K562 (cell line): ENCODE measurements at regions not wholly inside any gene's neighbourhood (a gene's known extent, or its start where the extent isn't known, plus 50 kb on each side); places are given as distances from the start of the nearest gene placed in this dataset.

ENCODE experiments used
- AFF4 ChIP-seq: sonication (generic); formaldehyde crosslinking; IDR thresholded peaks from 2 replicates; pipeline ENCODE4 v1.8.0; 2023; ENCODE audit warnings: mild to moderate bottlenecking, missing genetic modification reagents
- ATF3 ChIP-seq, 2 experiments: fragments of 450-650 bp in 1 of 2; sonication (generic) in 1 of 2; formaldehyde crosslinking in 1 of 2; IDR thresholded peaks in 1 of 2; conservative IDR thresholded peaks in 1 of 2; 2 replicates each; pipeline versions ENCODE4 v1.6.1 to v1.8.1; 2016 to 2023; ENCODE audit warnings: mild to moderate bottlenecking in 2 of 2, moderate library complexity in 2 of 2, inconsistent platforms in 1 of 2, missing genetic modification reagents in 1 of 2
- DNMT1 ChIP-seq: fragments of 450-650 bp; IDR thresholded peaks from 2 replicates; pipeline ENCODE4 v1.6.1; 2016; ENCODE audit warnings: antibody characterized with exemption, mild to moderate bottlenecking
- EZH2 ChIP-seq: IDR thresholded peaks from 2 replicates; pipeline ENCODE4 v1.6.1; 2012; ENCODE audit warnings: low read depth, mild to moderate bottlenecking, inconsistent platforms, low read length, borderline replicate concordance
- HDAC1 ChIP-seq, 2 experiments: fragments of 450-650 bp; IDR thresholded peaks; 2 replicates each; pipeline ENCODE4 v1.6.1; 2016 to 2017; ENCODE audit warnings: inconsistent platforms in 1 of 2, mild to moderate bottlenecking in 1 of 2, moderate library complexity in 1 of 2
- MEIS2 ChIP-seq: fragments of 450-650 bp; IDR thresholded peaks from 2 replicates; pipeline ENCODE4 v1.6.1; 2014; ENCODE audit warnings: mild to moderate bottlenecking; ENCODE audit not compliant: partially characterized antibody
- PHF20 ChIP-seq: fragments of 450-650 bp; IDR thresholded peaks from 2 replicates; pipeline ENCODE4 v1.6.1; 2018; ENCODE audit not compliant: partially characterized antibody
- PPARD ChIP-seq: fragments of 250-450 bp; sonication (Bioruptor Pico); IDR thresholded peaks from 2 replicates; pipeline ENCODE4 v1.8.0; 2022; ENCODE audit warnings: inconsistent platforms, mild to moderate bottlenecking, moderate library complexity
- RHOXF2B ChIP-seq: fragments of 250-450 bp; sonication (Bioruptor Pico); conservative IDR thresholded peaks from 2 replicates; pipeline ENCODE4 v1.5.1; 2021
- SIX5 ChIP-seq, 2 experiments: IDR thresholded peaks; 2 replicates each; pipeline ENCODE4 v1.6.1; 2011; ENCODE audit warnings: low read length in 2 of 2, borderline replicate concordance in 1 of 2, low read depth in 1 of 2, mild to moderate bottlenecking in 1 of 2, moderate library complexity in 1 of 2; ENCODE audit not compliant: insufficient read depth in 1 of 2
- SPI1 ChIP-seq: IDR thresholded peaks from 2 replicates; pipeline ENCODE4 v1.6.1; 2011; ENCODE audit warnings: low read depth, low read length, control low read depth, borderline replicate concordance
- ZNF184 ChIP-seq: sonication (generic); formaldehyde crosslinking; IDR thresholded peaks from 2 replicates; pipeline ENCODE4 v1.5.0; 2020; ENCODE audit warnings: missing genetic modification reagents
- ZNF507 ChIP-seq: conservative IDR thresholded peaks from 2 replicates; pipeline ENCODE4 v1.6.1; 2017; ENCODE audit warnings: missing genetic modification characterization, missing compliant biosample characterization
- ZNF696 ChIP-seq: fragments of 250-450 bp; sonication (Bioruptor Pico); conservative IDR thresholded peaks from 2 replicates; pipeline ENCODE4 v1.4.0; 2020; ENCODE audit warnings: mild to moderate bottlenecking, moderate library complexity
- ZNF764 ChIP-seq: fragments of 250-450 bp; sonication (Bioruptor Pico); IDR thresholded peaks from 2 replicates; pipeline ENCODE4 v1.4.0; 2020; ENCODE audit warnings: low read depth, mild to moderate bottlenecking, moderate library complexity
- TF ChIP-seq, protein P1 (sequence below): fragments of 250-450 bp; sonication (Bioruptor Pico); IDR thresholded peaks from 2 replicates; pipeline ENCODE4 v1.5.0; 2021
- TF ChIP-seq, protein P2 (sequence below): fragments of 450-650 bp; IDR thresholded peaks from 2 replicates; pipeline ENCODE4 v1.6.1; 2018; ENCODE audit warnings: mild to moderate bottlenecking, low read depth; ENCODE audit not compliant: partially characterized antibody
- TF ChIP-seq, protein P3 (sequence below), 2 experiments: IDR thresholded peaks in 1 of 2; conservative IDR thresholded peaks in 1 of 2; 2 replicates each; pipeline ENCODE4 v1.6.1; 2016; ENCODE audit warnings: low read depth in 2 of 2, mild to moderate bottlenecking in 1 of 2, missing compliant biosample characterization in 1 of 2, missing genetic modification characterization in 1 of 2, moderate library complexity in 1 of 2

DNA sequence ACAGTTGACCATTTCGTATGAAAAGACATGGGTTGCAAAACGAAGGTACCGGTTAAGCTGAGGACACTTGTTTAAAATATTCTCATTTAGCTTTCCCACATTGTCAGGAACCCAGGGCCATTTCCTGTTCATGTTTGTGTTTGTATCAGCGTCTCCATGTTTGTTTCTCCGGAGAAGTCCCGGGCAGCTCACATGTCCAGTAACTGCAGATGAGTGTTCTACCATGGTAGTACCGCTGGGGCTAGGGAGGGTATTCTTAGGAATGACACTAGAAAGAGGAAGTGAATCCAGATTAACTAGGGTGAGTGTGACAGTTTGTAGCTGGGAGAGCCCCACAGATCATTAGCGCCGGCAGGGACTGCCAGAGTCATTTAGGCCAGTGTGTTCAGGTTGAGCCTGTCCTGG lies 50.0 kb upstream of the EVL start (continued):
- TF ChIP-seq DNMT1, result no peak
- no peak for TF ChIP-seq AFF4 (CRISPR knock-in tag)
- TF ChIP-seq ZNF507 (tag), result no peak
- TF ChIP-seq ZNF696 (CRISPR knock-in tag), result no peak
- TF ChIP-seq, protein P1, sequence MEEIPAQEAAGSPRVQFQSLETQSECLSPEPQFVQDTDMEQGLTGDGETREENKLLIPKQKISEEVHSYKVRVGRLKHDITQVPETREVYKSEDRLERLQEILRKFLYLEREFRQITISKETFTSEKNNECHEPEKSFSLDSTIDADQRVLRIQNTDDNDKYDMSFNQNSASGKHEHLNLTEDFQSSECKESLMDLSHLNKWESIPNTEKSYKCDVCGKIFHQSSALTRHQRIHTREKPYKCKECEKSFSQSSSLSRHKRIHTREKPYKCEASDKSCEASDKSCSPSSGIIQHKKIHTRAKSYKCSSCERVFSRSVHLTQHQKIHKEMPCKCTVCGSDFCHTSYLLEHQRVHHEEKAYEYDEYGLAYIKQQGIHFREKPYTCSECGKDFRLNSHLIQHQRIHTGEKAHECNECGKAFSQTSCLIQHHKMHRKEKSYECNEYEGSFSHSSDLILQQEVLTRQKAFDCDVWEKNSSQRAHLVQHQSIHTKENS (CRISPR knock-in tag), result no peak
- TF ChIP-seq ATF3 (IDR thresholded peaks at IDR 0.05), result no peak
- no peak for TF ChIP-seq ATF3 (CRISPR knock-in tag; conservative IDR thresholded peaks at IDR 0.05)
- TF ChIP-seq ZNF764 (CRISPR knock-in tag), result no peak
- peak in 1 of 2 experiments; percentile 42; a peak in 1 of 4 replicates for TF ChIP-seq HDAC1 (IDR thresholded peaks at IDR 0.05)
- peak; percentile 35 for TF ChIP-seq MEIS2
- no peak for TF ChIP-seq SIX5 (IDR thresholded peaks at IDR 0.05; ENCODE audit: borderline replicate concordance in 1 of 2, insufficient read depth in 1 of 2, low read depth in 1 of 2, low read length in 2 of 2)
- peak; percentile 100 for TF ChIP-seq SPI1
- TF ChIP-seq, protein P2, sequence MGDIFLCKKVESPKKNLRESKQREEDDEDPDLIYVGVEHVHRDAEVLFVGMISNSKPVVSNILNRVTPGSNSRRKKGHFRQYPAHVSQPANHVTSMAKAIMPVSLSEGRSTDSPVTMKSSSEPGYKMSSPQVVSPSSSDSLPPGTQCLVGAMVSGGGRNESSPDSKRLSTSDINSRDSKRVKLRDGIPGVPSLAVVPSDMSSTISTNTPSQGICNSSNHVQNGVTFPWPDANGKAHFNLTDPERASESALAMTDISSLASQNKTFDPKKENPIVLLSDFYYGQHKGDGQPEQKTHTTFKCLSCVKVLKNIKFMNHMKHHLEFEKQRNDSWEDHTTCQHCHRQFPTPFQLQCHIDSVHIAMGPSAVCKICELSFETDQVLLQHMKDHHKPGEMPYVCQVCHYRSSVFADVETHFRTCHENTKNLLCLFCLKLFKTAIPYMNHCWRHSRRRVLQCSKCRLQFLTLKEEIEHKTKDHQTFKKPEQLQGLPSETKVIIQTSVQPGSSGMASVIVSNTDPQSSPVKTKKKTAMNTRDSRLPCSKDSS, result no peak
- TF ChIP-seq EZH2, result no peak
- TF ChIP-seq ZNF184, result no peak
- no peak for TF ChIP-seq PHF20
- no peak for TF ChIP-seq PPARD (CRISPR knock-in tag)
- TF ChIP-seq, protein P3, sequence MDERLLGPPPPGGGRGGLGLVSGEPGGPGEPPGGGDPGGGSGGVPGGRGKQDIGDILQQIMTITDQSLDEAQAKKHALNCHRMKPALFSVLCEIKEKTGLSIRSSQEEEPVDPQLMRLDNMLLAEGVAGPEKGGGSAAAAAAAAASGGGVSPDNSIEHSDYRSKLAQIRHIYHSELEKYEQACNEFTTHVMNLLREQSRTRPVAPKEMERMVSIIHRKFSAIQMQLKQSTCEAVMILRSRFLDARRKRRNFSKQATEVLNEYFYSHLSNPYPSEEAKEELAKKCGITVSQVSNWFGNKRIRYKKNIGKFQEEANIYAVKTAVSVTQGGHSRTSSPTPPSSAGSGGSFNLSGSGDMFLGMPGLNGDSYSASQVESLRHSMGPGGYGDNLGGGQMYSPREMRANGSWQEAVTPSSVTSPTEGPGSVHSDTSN (CRISPR knock-in tag; IDR thresholded peaks at IDR 0.05; ENCODE audit: low read depth), result no peak
- TF ChIP-seq, protein P3 (tag; conservative IDR thresholded peaks at IDR 0.05; ENCODE audit: low read depth), result peak; percentile 46; the same call in 1 of the 2 replicates
- TF ChIP-seq RHOXF2B (CRISPR knock-in tag), result no peak
